HEK293T (cell line): ENCODE measurements at regions not wholly inside any gene's neighbourhood (a gene's known extent, or its start where the extent isn't known, plus 50 kb on each side); places are given as distances from the start of the nearest gene placed in this dataset.

Experiments
- L3MBTL2 ChIP-seq: fragments of 450-650 bp; conservative IDR thresholded peaks from 2 replicates; pipeline ENCODE4 v1.6.1; 2016; ENCODE audit warnings: mild to moderate bottlenecking
- LEF1 ChIP-seq: fragments of 450-650 bp; IDR thresholded peaks from 2 replicates; pipeline ENCODE4 v1.6.1; 2017; ENCODE audit warnings: mild to moderate bottlenecking, borderline replicate concordance
- NFRKB ChIP-seq: fragments of 450-650 bp; IDR thresholded peaks from 2 replicates; pipeline ENCODE4 v1.6.1; 2016; ENCODE audit warnings: mild to moderate bottlenecking, moderate library complexity

DNA sequence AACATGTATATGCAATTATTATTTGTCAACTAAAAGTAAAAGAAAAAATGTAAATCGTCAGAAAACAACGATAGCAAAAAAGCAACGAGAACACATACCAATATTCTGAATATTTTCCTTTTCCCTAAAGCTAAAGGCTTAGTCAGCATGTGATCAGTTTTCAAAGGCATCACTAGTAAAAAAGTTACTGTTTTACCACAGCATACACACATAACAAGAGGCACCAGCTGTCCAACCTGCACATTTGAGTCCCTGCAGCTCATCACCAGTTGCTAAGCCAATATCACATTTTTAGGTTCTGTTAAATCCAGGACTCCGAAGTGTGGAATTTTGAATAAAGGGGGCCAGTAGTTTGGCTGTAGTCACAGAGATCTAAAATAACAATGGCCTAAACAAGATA, 203.8 kb downstream of the ADGRA3 start:
- no peak for TF ChIP-seq NFRKB
- TF ChIP-seq LEF1, result no peak
- TF ChIP-seq L3MBTL2, result no peak
